ENCODE measurements at regions not wholly inside any gene's neighbourhood (a gene's known extent, or its start where the extent isn't known, plus 50 kb on each side); places are given as distances from the start of the nearest gene placed in this dataset.
"Not testable (repeated sequence)": the region's sequence is repeated elsewhere in the genome, so short reads cannot be mapped to it uniquely, and the experiment has no call there.

GRCh38 chr6:134386482-134386881, 68.6 kb upstream of the SGK1 start:
- DNase-seq (ENCODE audit: low read depth in 4 of 4, low spot score in 2 of 4): not testable (repeated sequence)

DNA sequence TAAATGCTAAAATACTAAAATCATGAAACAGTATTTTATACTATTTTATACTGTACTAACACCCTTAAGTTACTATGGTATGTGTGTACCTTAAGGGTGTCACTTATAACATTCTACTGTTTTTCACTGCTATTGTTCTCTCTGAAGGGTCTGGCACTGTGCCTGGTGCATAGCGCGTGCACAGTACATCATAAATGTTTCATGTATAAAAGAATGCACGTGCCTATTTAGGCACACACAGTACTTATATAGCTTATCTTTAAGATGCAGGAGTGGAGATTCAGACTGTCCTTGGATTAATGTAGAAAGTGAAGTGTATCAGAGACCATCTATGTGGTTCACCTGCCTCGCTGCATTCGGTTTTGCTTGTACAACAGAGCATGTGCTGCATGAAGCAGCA, 64.0 kb upstream of the SGK1 start:
- no peak for DNase-seq (ENCODE audit: low read depth in 4 of 4, low spot score in 2 of 4)

DNA sequence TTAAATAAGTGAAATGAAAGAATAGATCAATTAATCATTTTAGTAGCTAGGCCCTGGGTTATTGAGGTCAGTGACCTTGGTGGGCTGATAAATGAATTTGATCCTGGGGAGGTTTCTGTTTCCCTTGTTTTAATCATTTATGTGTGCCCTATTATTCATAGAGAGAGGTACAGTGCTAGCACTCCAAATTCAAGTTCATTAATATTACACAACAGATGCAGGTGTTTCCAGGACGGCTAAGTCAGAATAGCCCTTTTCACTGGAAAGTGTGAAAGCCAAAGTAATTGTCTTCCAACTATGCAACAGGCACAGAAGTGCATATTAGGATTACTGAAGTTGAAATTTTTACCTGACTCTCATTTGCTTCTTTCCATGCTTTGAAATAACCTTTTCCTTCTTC, 61.7 kb upstream of the SGK1 start:
- no peak for DNase-seq (ENCODE audit: low read depth in 4 of 4, low spot score in 2 of 4)

DNA sequence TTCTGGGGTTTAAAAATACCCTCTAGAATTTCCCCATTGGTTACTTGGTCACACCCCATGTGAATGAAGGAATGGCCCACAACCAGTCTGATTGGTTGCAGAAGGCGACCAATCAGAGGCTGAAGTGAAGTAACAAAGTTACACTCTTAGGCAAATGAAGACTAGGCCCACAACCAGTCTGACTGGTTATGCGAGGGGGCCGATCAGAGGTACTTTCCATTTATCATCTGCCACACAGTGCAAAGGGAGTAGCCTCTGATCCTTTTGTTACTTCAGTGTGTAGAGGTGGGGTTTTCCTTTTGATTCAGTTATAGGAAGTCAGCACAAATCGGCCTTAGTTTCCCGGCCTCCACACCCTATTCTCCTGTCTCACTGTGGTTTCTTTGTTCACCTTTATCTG, 61.2 kb upstream of the SGK1 start:
- DNase-seq (ENCODE audit: low read depth in 4 of 4, low spot score in 2 of 4): peak in 1 of 4 donors; percentile 13

- DNase-seq (ENCODE audit: low read depth in 4 of 4, low spot score in 2 of 4): no peak
Measured at GRCh38 chr6:134378426-134378825, 60.5 kb upstream of the SGK1 start.

- no peak for DNase-seq (ENCODE audit: low read depth in 4 of 4, low spot score in 2 of 4)
Measured at GRCh38 chr6:134376785-134377184, 58.9 kb upstream of the SGK1 start.

DNA sequence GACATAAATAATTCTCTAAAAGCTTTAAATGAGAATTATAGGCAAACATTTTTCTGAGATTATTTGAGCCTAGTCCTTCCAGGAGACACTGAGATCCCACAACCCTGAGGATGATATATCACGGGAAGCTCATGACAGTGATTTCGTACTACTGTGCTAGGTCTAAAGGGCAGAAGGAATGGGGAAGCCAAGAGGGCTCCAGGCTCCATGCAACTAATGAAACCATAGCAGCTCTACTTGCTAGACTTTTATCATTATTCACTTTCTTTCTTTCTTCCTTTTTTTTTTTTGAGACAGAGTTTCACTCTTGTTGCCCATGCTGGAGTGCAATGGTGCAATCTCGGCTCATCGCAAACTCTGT, 57.3 kb upstream of the SGK1 start:
- no peak for DNase-seq (ENCODE audit: low read depth in 4 of 4, low spot score in 2 of 4)

GRCh38 chr6:134374491-134375219, 56.7 kb upstream of the SGK1 start:
- DNase-seq (ENCODE audit: low read depth in 4 of 4, low spot score in 2 of 4): no peak

DNA sequence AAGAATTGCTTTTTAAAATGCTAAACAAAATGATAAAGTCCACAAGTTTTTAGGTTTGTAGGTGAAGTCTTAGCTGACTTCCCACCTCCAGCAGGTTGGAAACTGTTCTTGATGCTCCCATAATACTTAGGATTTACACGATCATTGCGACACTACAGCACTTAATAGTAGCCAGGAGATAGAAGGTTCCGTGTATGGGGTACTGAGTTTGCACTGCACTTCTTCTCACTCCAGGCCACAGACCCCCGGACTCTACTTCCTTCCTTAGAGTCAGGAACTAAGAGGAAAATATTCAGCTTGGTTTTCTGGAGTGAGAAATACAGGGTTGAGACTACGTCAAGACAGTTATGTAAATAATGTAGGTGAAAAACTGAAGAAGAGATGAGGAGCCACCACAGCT, 56.1 kb upstream of the SGK1 start:
- no peak for DNase-seq (ENCODE audit: low read depth in 4 of 4, low spot score in 2 of 4)

- no peak for DNase-seq (ENCODE audit: low read depth in 4 of 4, low spot score in 2 of 4)
Measured at GRCh38 chr6:134373282-134373922, 55.5 kb upstream of the SGK1 start.

DNA sequence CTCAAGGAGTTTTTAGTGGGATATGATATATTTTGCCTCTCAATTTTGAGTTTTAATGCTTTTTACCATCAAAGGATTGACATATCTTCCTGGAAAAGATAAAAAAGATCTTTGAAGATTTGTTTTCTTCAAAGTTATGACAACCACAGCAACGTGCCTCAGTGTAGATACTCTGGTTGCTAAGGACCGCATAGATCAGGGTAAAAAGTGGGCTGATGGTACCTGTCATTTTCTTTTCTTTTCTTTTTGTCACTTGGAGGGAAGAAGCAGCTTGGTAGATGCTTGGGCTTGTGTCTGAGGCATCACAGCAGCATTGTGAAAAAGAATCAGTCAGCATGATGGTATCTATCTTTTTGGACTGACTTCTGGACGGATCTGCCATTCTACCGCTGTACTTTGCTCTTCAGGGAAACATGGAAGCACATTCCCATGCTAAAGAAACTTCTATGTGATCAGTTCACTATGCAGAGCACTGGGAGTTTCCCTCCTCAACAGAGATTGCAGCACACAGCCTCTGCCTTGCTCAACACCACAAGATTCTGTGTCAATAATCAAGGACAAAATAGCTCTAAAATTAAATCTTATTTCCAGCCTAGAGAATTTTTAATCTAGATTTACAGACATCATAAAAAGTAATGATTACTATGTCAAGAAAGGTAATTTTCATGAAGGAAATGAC, 54.8 kb upstream of the SGK1 start:
- DNase-seq (ENCODE audit: low read depth in 4 of 4, low spot score in 2 of 4): no peak

DNA sequence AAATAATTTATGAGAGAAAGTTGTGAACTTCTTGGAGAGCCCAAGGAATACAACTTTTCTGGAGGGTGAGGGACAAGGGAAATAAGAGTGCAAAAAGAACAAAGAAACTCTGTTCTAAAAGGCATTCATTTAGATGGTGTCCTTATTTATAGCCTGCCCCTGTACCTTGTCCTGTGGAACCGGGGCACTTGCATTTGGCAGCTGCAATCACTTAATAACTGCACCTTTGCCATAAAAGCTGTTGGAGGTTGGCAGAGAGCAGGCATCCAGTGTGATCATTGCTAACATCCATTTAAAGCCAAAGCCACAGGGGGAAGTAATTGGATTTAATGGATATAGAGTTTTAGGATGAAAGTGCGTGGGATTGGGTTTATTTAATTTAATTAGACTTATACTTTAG, 50.8 kb upstream of the SGK1 start:
- no peak for DNase-seq (ENCODE audit: low read depth in 4 of 4, low spot score in 2 of 4)
